GM12878 (cell line): ENCODE measurements at regions not wholly inside any gene's neighbourhood (a gene's known extent, or its start where the extent isn't known, plus 50 kb on each side); places are given as distances from the start of the nearest gene placed in this dataset.

Source experiments
- ATAC-seq: fragments of 200-7000 bp; cut with Tn5 transposase; 3 replicates; pipeline ENCODE4 v1.9.1; 2020; ENCODE audit warnings: mild to moderate bottlenecking, moderate library complexity
- BruUV-seq: library from RNA; stranded (reverse); fragments of 400-500 nt; replicated peaks from 2 replicates; lab custom pipeline; 2021; lab: Mats Ljungman, UMichigan
- CTCF ChIA-PET: fragments of 300-600 bp; sonication (Branson Sonifier 250); formaldehyde crosslinking; extraction: SDS; loops from one replicate; lab custom pipeline; 2021; ENCODE audit warnings: inconsistent platforms; lab: Yijun Ruan, JAX
- POLR2A ChIA-PET: fragments of 350-600 bp; formaldehyde crosslinking; extraction: SDS; loops from one replicate; lab custom pipeline; 2021; ENCODE audit warnings: inconsistent platforms; lab: Charles Lee
- RAD21 ChIA-PET: fragments of 300-600 bp; sonication (Branson Sonifier 250); formaldehyde crosslinking; loops from one replicate; lab custom pipeline; 2023; ENCODE audit warnings: antibody characterized with exemption; ENCODE audit not compliant: unreplicated experiment; lab: Charles Lee
- SMC1A ChIA-PET: fragments of 300-600 bp; sonication (Branson Sonifier 250); formaldehyde crosslinking; loops from one replicate; lab custom pipeline; 2023; ENCODE audit not compliant: unreplicated experiment, uncharacterized antibody; lab: Charles Lee
- DNase-seq: peaks from one replicate; pipeline ENCODE4 v3.0.0-alpha.2; 2011; ENCODE audit warnings: low read depth, low spot score
- FAIRE-seq: peaks from 3 replicates; lab custom pipeline; 2011; peaks lifted over from hg19 to GRCh38; lab: Jason Lieb, UNC
- H2AFZ ChIP-seq: 2 replicates; pipeline ENCODE4 v1.6.0; 2011; ENCODE audit warnings: low read depth, low read length, control low read depth; ENCODE audit not compliant: control insufficient read depth
- H3K27ac ChIP-seq: 2 replicates; pipeline ENCODE4 v1.5.1; 2011; ENCODE audit warnings: control low read depth; ENCODE audit not compliant: control insufficient read depth, insufficient read depth
- H3K27me3 ChIP-seq, 2 experiments: replicated peaks in 1 of 2; 2 replicates each; pipeline versions ENCODE4 v1.6.0 to v1.6.1; 2011; ENCODE audit warnings: low read length in 1 of 2; ENCODE audit not compliant: control insufficient read depth in 2 of 2, insufficient read depth in 2 of 2
- H3K36me3 ChIP-seq, 2 experiments: 2 replicates each; pipeline ENCODE4 v1.5.1; 2011; ENCODE audit warnings: low read length in 1 of 2; ENCODE audit not compliant: control insufficient read depth in 2 of 2, insufficient read depth in 2 of 2
- H3K4me1 ChIP-seq: 2 replicates; pipeline ENCODE4 v1.6.1; 2011; ENCODE audit warnings: mild to moderate bottlenecking, low read length, moderate library complexity, mixed read lengths; ENCODE audit not compliant: control insufficient read depth, insufficient read depth
- H3K4me2 ChIP-seq: 2 replicates; pipeline ENCODE4 v1.6.0; 2011; ENCODE audit warnings: control low read depth; ENCODE audit not compliant: control insufficient read depth, insufficient read depth
- H3K4me3 ChIP-seq: fragments of 200-600 bp; sonication (generic); 2 replicates; pipeline ENCODE4 v1.5.1; 2016
- H3K79me2 ChIP-seq: 2 replicates; pipeline ENCODE4 v1.6.0; 2011; ENCODE audit warnings: low read length; ENCODE audit not compliant: control insufficient read depth, insufficient read depth
- H3K9ac ChIP-seq: 2 replicates; pipeline ENCODE4 v1.8.0; 2011; ENCODE audit warnings: low read length, control low read depth, mixed read lengths; ENCODE audit not compliant: control insufficient read depth, insufficient read depth
- H3K9me3 ChIP-seq: replicated peaks from 3 replicates; pipeline ENCODE4 v1.5.1; 2011; ENCODE audit warnings: mild to moderate bottlenecking, low read length; ENCODE audit not compliant: control insufficient read depth, insufficient read depth
- H4K20me1 ChIP-seq: 2 replicates; pipeline ENCODE4 v1.6.0; 2011; ENCODE audit not compliant: control insufficient read depth, insufficient read depth
- CHD4 ChIP-seq: fragments of 200-600 bp; sonication (generic); IDR thresholded peaks from 2 replicates; pipeline ENCODE4 v1.6.1; 2016; ENCODE audit warnings: mild to moderate bottlenecking
- MEF2B ChIP-seq: fragments of 450-650 bp; IDR thresholded peaks from 2 replicates; pipeline ENCODE4 v1.6.1; 2018; ENCODE audit warnings: mild to moderate bottlenecking, moderate library complexity; ENCODE audit not compliant: partially characterized antibody, poor library complexity, severe bottlenecking
- NFYB ChIP-seq: IDR thresholded peaks from 2 replicates; pipeline ENCODE4 v1.6.1; 2011; ENCODE audit warnings: low read depth, mild to moderate bottlenecking, low read length, improper control_type of control experiment, moderate library complexity; ENCODE audit not compliant: insufficient read depth
- POLR2AphosphoS2 ChIP-seq: IDR thresholded peaks from 2 replicates; pipeline ENCODE4 v1.6.1; 2011; ENCODE audit warnings: low read depth, mild to moderate bottlenecking, low read length, improper control_type of control experiment, moderate library complexity
- RAD51 ChIP-seq: fragments of 450-650 bp; IDR thresholded peaks from 2 replicates; pipeline ENCODE4 v1.6.1; 2016; ENCODE audit warnings: moderate library complexity, mild to moderate bottlenecking, inconsistent platforms
- SUPT20H ChIP-seq: IDR thresholded peaks from 2 replicates; pipeline ENCODE4 v1.6.1; 2011; ENCODE audit warnings: low read depth, mild to moderate bottlenecking, low read length, moderate library complexity, borderline replicate concordance; ENCODE audit not compliant: control insufficient read depth
- TCF12 ChIP-seq: IDR thresholded peaks from 2 replicates; pipeline ENCODE4 v1.6.1; 2011; ENCODE audit warnings: low read depth, mild to moderate bottlenecking, low read length
- USF1 ChIP-seq: IDR thresholded peaks from 2 replicates; pipeline ENCODE4 v1.6.1; 2011; ENCODE audit warnings: borderline replicate concordance, low read depth, mild to moderate bottlenecking, moderate library complexity, mixed read lengths, low read length; ENCODE audit not compliant: insufficient read depth; ENCODE audit errors: extremely low read length
- ZBTB4 ChIP-seq: fragments of 450-650 bp; formaldehyde crosslinking; IDR thresholded peaks from 2 replicates; pipeline ENCODE4 v1.4.0; 2022; ENCODE audit warnings: mild to moderate bottlenecking, moderate library complexity
- WGBS: methylation state at CpG from one replicate; pipeline ENCODE4 v1.1.6; 2016; ENCODE audit warnings: low lambda C conversion rate; ENCODE audit not compliant: insufficient replicate concordance, insufficient coverage; ENCODE audit errors: missing lambda C conversion rate; 5-methylcytosine and 5-hydroxymethylcytosine counted together
- in situ Hi-C: fragments of 300-500 bp; cut with MboI; formaldehyde crosslinking; loops from 9 replicates; pipeline ENCODE4 v1.14.3; 2018; ENCODE audit warnings: mixed read lengths
- intact Hi-C: fragments of 100-400 bp; cut with micrococcal nuclease; formaldehyde crosslinking; loops from one replicate; pipeline ENCODE4 v1.14.2; 2022; ENCODE audit not compliant: unreplicated experiment

GRCh38 chr6:74573613-74574012 is 632.2 kb downstream of the COL12A1 start:
- Histone ChIP-seq H3K9me3 (no peaks in the 10 kb centered on the region), H3K27me3 (no peaks in the 10 kb centered on the region), H3K4me2 (no peak overlapping the region), H3K27ac (no peak overlapping the region), H2AFZ (no peak overlapping the region), H4K20me1 (no peaks in the 10 kb centered on the region)
- 69% methylated on average over 6 of the region's 6 CpGs for WGBS
- ChIA-PET RAD21 (interaction anchor here (1.3 to 4.7 kb wide), 2 partner anchors 164 to 717 kb away, joined by 3 to 19 read pairs; no protein-coding TSS in a partner anchor), SMC1A (interaction anchor here (0.6 to 1.3 kb wide), 5 partner anchors 9 to 636 kb away, joined by 3 to 9 read pairs (median 3); no protein-coding TSS in a partner anchor)
- FAIRE-seq = no peak
- intact Hi-C loops = loop anchor here (2.0 to 10.0 kb wide), 2 partner anchors 165 to 839 kb away; no protein-coding TSS in a partner anchor
- TF ChIP-seq RAD51 = no peak
- no peak for TF ChIP-seq CHD4
- TF ChIP-seq ZBTB4 (CRISPR knock-in tag) = no peak
- no peak for TF ChIP-seq USF1
- no peak for TF ChIP-seq SUPT20H
- TF ChIP-seq POLR2AphosphoS2 = no peak
- TF ChIP-seq TCF12 = no peak
- no peak for TF ChIP-seq MEF2B
- no peak for TF ChIP-seq NFYB
- TF ChIP-seq, all 136 proteins: peak for 0
- BruUV-seq = no TSS peak
- DNase-seq (no peak), ATAC-seq (no peak)
- Histone ChIP-seq H3K9ac (no peak overlapping the region), H3K4me1 (peaks cover 12% of the 10 kb centered on the region), H3K4me3 (no peak overlapping the region), H3K36me3 (no peaks in the 10 kb centered on the region), H3K79me2 (no peaks in the 10 kb centered on the region)
- POLR2A ChIA-PET = interaction anchor here (1.3 kb wide), 1 partner anchor 93 kb away, joined by 3 read pairs; no protein-coding TSS in a partner anchor
- in situ Hi-C loops = no loop called here
- CTCF ChIA-PET = interaction anchor here (0.7 to 4.4 kb wide), 6 partner anchors 9 to 635 kb away, joined by 3 to 45 read pairs (median 4); no protein-coding TSS in a partner anchor
